ENCODE measurements at regions not wholly inside any gene's neighbourhood (a gene's known extent, or its start where the extent isn't known, plus 50 kb on each side); places are given as distances from the start of the nearest gene placed in this dataset.

GRCh38 chr17:79369532-79369931 lies 241.3 kb downstream of the RBFOX3 start:
- Histone ChIP-seq H3K9ac (ENCODE audit: low read depth, low read length, poor library complexity, severe bottlenecking) (no peak overlapping the region), H4K20me1 (ENCODE audit: insufficient read depth, low read length, poor library complexity, severe bottlenecking) (no peaks in the 10 kb centered on the region), H3K9me2 (replicated peaks; ENCODE audit: low read depth, low read length) (no peaks in the 10 kb centered on the region), H3K4me1 (ENCODE audit: insufficient read depth, low read length, poor library complexity, severe bottlenecking) (no peaks in the 10 kb centered on the region), H3K27me3 (ENCODE audit: insufficient read depth, low read length, poor library complexity, severe bottlenecking) (no peaks in the 10 kb centered on the region), H3K36me3 (ENCODE audit: insufficient read depth, low read length) (no peaks in the 10 kb centered on the region), H3K79me2 (ENCODE audit: insufficient read depth, low read length) (no peaks in the 10 kb centered on the region), H3K9me3 (ENCODE audit: insufficient read depth, low read depth, low read length) (no peaks in the 10 kb centered on the region), H3K4me3 (ENCODE audit: low read length, poor library complexity, severe bottlenecking) (no peak overlapping the region), H3K4me2 (ENCODE audit: low read depth, low read length, poor library complexity, severe bottlenecking) (no peak overlapping the region), H2AFZ (ENCODE audit: low read length) (no peak overlapping the region), H3F3A (ENCODE audit: low read depth) (no peaks in the 10 kb centered on the region)
- no peak for TF ChIP-seq EZH2phosphoT487 (IDR thresholded peaks at IDR 0.05; ENCODE audit: borderline replicate concordance)
- TF ChIP-seq CTCF (conservative IDR thresholded peaks at IDR 0.05; ENCODE audit: low read length), result no peak

DNA sequence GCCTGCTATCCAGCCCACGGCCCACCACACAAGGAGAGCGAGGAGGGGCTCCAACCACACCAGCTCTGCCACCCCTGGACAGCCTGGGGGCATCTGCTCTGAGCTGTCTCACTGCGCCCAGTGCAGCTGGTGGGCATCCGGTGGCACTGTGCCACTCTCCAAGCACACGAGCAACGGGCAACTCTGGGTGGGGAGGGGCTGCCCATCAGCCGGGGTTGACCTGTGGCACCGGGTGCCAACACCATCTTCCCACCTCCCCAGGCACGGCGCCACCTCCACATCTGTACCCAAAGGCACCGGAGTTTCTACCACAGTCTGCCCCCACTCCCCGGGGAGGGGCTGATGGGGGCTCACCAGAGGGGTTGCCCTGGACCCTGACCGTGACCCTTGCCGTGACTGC lies 241.8 kb downstream of the RBFOX3 start:
- Histone ChIP-seq H4K20me1 (ENCODE audit: insufficient read depth, low read length, poor library complexity, severe bottlenecking) (no peaks in the 10 kb centered on the region), H3K4me1 (ENCODE audit: insufficient read depth, low read length, poor library complexity, severe bottlenecking) (no peaks in the 10 kb centered on the region), H3K4me2 (ENCODE audit: low read depth, low read length, poor library complexity, severe bottlenecking) (no peak overlapping the region), H3K79me2 (ENCODE audit: insufficient read depth, low read length) (no peaks in the 10 kb centered on the region), H3F3A (ENCODE audit: low read depth) (no peaks in the 10 kb centered on the region), H3K9me2 (replicated peaks; ENCODE audit: low read depth, low read length) (no peaks in the 10 kb centered on the region), H3K9me3 (ENCODE audit: insufficient read depth, low read depth, low read length) (no peaks in the 10 kb centered on the region), H3K27me3 (ENCODE audit: insufficient read depth, low read length, poor library complexity, severe bottlenecking) (no peaks in the 10 kb centered on the region), H2AFZ (ENCODE audit: low read length) (no peak overlapping the region), H3K4me3 (ENCODE audit: low read length, poor library complexity, severe bottlenecking) (no peak overlapping the region), H3K9ac (ENCODE audit: low read depth, low read length, poor library complexity, severe bottlenecking) (no peak overlapping the region), H3K36me3 (ENCODE audit: insufficient read depth, low read length) (no peaks in the 10 kb centered on the region)
- TF ChIP-seq CTCF (conservative IDR thresholded peaks at IDR 0.05; ENCODE audit: low read length) (no peak), EZH2phosphoT487 (IDR thresholded peaks at IDR 0.05; ENCODE audit: borderline replicate concordance) (no peak)

DNA sequence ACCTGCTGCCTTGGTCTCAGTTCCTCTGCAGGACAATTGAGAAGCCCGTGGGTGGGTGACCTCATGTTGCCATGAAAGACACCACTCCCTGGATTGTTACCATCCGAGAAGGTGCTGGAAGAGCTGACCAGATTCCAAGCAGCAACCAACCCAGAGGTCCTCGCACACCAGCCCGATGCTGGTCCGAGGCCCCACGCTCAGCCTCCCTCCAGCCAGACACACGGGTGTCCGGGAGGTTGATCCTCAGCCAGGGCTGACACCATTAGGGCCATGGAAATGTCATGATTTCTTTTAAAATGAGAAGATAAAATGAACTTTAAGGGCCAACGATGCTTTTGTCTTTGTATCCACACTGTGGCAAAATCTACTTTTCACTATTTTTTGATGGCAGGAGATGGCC lies 242.3 kb downstream of the RBFOX3 start:
- Histone ChIP-seq H4K20me1 (ENCODE audit: insufficient read depth, low read length, poor library complexity, severe bottlenecking) (no peaks in the 10 kb centered on the region), H3K4me1 (ENCODE audit: insufficient read depth, low read length, poor library complexity, severe bottlenecking) (no peaks in the 10 kb centered on the region), H3F3A (ENCODE audit: low read depth) (no peaks in the 10 kb centered on the region), H3K9me2 (replicated peaks; ENCODE audit: low read depth, low read length) (no peaks in the 10 kb centered on the region), H2AFZ (ENCODE audit: low read length) (no peak overlapping the region), H3K36me3 (ENCODE audit: insufficient read depth, low read length) (no peaks in the 10 kb centered on the region), H3K9ac (ENCODE audit: low read depth, low read length, poor library complexity, severe bottlenecking) (no peak overlapping the region), H3K79me2 (ENCODE audit: insufficient read depth, low read length) (no peaks in the 10 kb centered on the region), H3K4me3 (ENCODE audit: low read length, poor library complexity, severe bottlenecking) (no peak overlapping the region), H3K27me3 (ENCODE audit: insufficient read depth, low read length, poor library complexity, severe bottlenecking) (no peaks in the 10 kb centered on the region), H3K9me3 (ENCODE audit: insufficient read depth, low read depth, low read length) (no peaks in the 10 kb centered on the region), H3K4me2 (ENCODE audit: low read depth, low read length, poor library complexity, severe bottlenecking) (no peak overlapping the region)
- TF ChIP-seq CTCF (conservative IDR thresholded peaks at IDR 0.05; ENCODE audit: low read length), result no peak
- no peak for TF ChIP-seq EZH2phosphoT487 (IDR thresholded peaks at IDR 0.05; ENCODE audit: borderline replicate concordance)
